Activated CD4-positive, alpha-beta memory T cell treated with anti-CD3 and anti-CD28 coated beads, Interleukin-2, amount 10 ng/mL, durations not matched to agents 7 days and 5 days (primary cell): ENCODE measurements at regions not wholly inside any gene's neighbourhood (a gene's known extent, or its start where the extent isn't known, plus 50 kb on each side); places are given as distances from the start of the nearest gene placed in this dataset.

Source experiments
- CTCF ChIA-PET: fragments of 350-600 bp; sonication (Branson Sonifier 250); formaldehyde crosslinking; loops from one replicate; lab custom pipeline; 2021; ENCODE audit warnings: antibody characterized with exemption, inconsistent platforms; lab: Charles Lee
- POLR2A ChIA-PET: fragments of 350-600 bp; sonication (Branson Sonifier 250); formaldehyde crosslinking; loops from one replicate; lab custom pipeline; 2021; ENCODE audit warnings: antibody characterized with exemption; lab: Charles Lee
- DNase-seq: peaks from one replicate; pipeline ENCODE4 v3.0.0-alpha.2; 2020
- H3K27ac Mint-ChIP-seq: one replicate; pipeline ENCODE4 v1.8.0; 2021; ENCODE audit warnings: mild to moderate bottlenecking, mixed read lengths
- H3K27me3 Mint-ChIP-seq: one replicate; pipeline ENCODE4 v1.8.0; 2021; ENCODE audit warnings: mixed read lengths
- H3K36me3 Mint-ChIP-seq: one replicate; pipeline ENCODE4 v1.8.0; 2021; ENCODE audit warnings: low read depth, mixed read lengths
- H3K4me1 Mint-ChIP-seq: one replicate; pipeline ENCODE4 v1.8.0; 2021; ENCODE audit warnings: mixed read lengths
- H3K4me3 Mint-ChIP-seq: one replicate; pipeline ENCODE4 v1.8.0; 2021; ENCODE audit warnings: mild to moderate bottlenecking, mixed read lengths
- H3K9me3 Mint-ChIP-seq: one replicate; pipeline ENCODE4 v1.8.0; 2021; ENCODE audit warnings: mixed read lengths

DNA sequence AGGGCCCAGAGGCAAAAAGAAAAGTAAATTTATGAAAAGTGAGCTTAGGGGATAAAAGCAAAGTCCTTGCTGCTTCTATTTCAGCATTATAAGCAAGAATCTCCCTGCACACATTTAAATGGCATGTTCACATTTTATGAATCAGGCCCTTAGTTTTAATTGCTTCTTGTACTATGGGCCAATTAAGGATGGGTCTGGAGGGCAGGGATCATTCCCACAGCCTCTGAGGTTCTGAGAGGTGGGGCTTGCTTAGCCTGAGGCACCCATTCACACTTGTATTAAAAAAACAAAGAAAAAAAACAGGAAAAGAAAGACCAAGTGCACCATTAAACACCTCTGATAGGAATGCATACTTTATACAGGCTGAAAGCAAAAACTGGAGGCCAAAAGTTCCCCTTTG lies 565.1 kb downstream of the BCL11A start:
- Mint-ChIP-seq H3K4me1 (no peaks in the 10 kb centered on the region), H3K36me3 (no peaks in the 10 kb centered on the region), H3K9me3 (no peaks in the 10 kb centered on the region), H3K4me3 (no peak overlapping the region), H3K27ac (no peak overlapping the region), H3K27me3 (no peaks in the 10 kb centered on the region)
- DNase-seq: no peak
- ChIA-PET CTCF (interaction anchor here (0.6 kb wide), 1 partner anchor 26 kb away, joined by 3 read pairs; no protein-coding TSS in a partner anchor), POLR2A (no interaction called here)

DNA sequence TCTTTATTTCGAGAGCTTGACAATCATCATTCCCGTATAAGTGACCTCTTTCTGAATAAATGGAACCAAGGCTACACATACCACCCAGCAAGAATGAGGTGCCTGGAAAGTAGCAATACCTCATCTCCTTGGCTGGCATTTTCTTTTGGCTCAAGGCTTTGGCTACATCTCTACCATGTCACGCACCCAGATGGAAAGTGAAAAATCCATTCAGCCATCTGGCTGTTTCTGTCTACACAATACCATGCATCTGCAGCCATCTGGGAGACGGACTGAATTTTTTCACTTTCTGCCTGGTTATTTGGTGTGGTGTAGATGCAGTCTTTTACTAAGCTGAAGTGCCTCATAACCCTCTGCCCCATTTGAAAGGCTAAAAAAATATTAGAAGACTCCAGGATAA lies 566.9 kb downstream of the BCL11A start:
- H3K27me3 Mint-ChIP-seq: no peaks in the 10 kb centered on the region
- H3K4me1 Mint-ChIP-seq: no peaks in the 10 kb centered on the region
- H3K4me3 Mint-ChIP-seq: no peak overlapping the region
- no peak overlapping the region for H3K27ac Mint-ChIP-seq
- ChIA-PET CTCF (no interaction called here), POLR2A (no interaction called here)
- H3K36me3 Mint-ChIP-seq: no peaks in the 10 kb centered on the region
- H3K9me3 Mint-ChIP-seq: no peaks in the 10 kb centered on the region
- DNase-seq: no peak

GRCh38 chr2:59985923-59986322 lies 567.5 kb downstream of the BCL11A start:
- no peaks in the 10 kb centered on the region for H3K27me3 Mint-ChIP-seq
- POLR2A ChIA-PET: no interaction called here
- no peak overlapping the region for H3K27ac Mint-ChIP-seq
- no peaks in the 10 kb centered on the region for H3K9me3 Mint-ChIP-seq
- DNase-seq: no peak
- H3K4me3 Mint-ChIP-seq: no peak overlapping the region
- H3K36me3 Mint-ChIP-seq: no peaks in the 10 kb centered on the region
- H3K4me1 Mint-ChIP-seq: no peaks in the 10 kb centered on the region
- CTCF ChIA-PET: no interaction called here

- ChIA-PET CTCF (no interaction called here), POLR2A (no interaction called here)
- H3K36me3 Mint-ChIP-seq: no peaks in the 10 kb centered on the region
- H3K4me3 Mint-ChIP-seq: no peak overlapping the region
- H3K27ac Mint-ChIP-seq: no peak overlapping the region
- H3K9me3 Mint-ChIP-seq: no peaks in the 10 kb centered on the region
- H3K4me1 Mint-ChIP-seq: no peaks in the 10 kb centered on the region
- no peak for DNase-seq
- H3K27me3 Mint-ChIP-seq: no peaks in the 10 kb centered on the region
These were observed 579.2 kb downstream of the BCL11A start for GRCh38 chr2:59974051-59974766.

- H3K27ac Mint-ChIP-seq: no peak overlapping the region
- H3K4me3 Mint-ChIP-seq: no peak overlapping the region
- ChIA-PET CTCF (no interaction called here), POLR2A (no interaction called here)
- H3K27me3 Mint-ChIP-seq: no peaks in the 10 kb centered on the region
- H3K9me3 Mint-ChIP-seq: no peaks in the 10 kb centered on the region
- no peaks in the 10 kb centered on the region for H3K4me1 Mint-ChIP-seq
- no peak for DNase-seq
- no peaks in the 10 kb centered on the region for H3K36me3 Mint-ChIP-seq
These were observed 584.3 kb downstream of the BCL11A start for GRCh38 chr2:59969161-59969560.

GRCh38 chr2:59968441-59968840 lies 585.0 kb downstream of the BCL11A start:
- Mint-ChIP-seq H3K27me3 (no peaks in the 10 kb centered on the region), H3K4me1 (no peaks in the 10 kb centered on the region), H3K9me3 (no peaks in the 10 kb centered on the region), H3K36me3 (no peaks in the 10 kb centered on the region), H3K4me3 (no peak overlapping the region), H3K27ac (no peak overlapping the region)
- no peak for DNase-seq
- ChIA-PET CTCF (no interaction called here), POLR2A (no interaction called here)

DNA sequence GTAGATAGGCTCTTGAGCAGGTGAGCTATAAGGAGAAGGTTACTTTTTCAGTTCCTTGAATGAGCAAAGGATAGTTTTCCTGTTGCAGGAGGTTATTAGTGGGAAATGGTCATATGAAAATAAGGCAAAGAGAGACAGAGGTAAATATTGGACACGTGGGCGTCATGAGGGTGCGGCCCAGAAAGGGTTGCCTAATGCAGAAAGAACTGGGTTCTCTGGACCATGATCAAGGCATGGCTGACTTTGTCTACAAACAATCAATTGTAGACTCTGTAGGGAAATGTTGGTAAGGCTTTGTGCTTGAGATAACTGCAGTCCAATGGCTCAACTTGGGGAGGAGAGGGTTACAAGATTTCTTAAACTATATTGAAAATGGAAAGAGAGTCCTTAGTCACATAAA lies 585.8 kb downstream of the BCL11A start:
- no peaks in the 10 kb centered on the region for H3K27me3 Mint-ChIP-seq
- POLR2A ChIA-PET: no interaction called here

DNA sequence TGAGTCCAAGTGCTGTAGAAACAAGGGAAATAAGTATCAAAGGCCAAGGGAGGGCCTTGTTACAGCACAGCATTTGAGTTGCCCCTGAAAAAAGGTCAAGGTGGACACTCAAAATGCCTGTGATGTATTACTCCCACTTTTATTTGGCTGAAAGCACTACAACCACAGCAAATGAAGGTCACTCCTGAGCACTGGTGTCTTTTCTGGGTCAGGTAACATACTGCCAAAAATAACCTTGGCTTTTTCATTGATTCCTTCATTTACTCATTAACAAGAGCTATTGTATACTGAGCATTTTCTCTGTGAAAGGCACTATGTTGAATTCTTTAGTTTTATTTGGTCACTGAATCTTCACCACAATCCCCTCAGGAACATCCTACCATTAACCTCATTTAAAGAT lies 590.3 kb downstream of the BCL11A start:
- no peaks in the 10 kb centered on the region for H3K36me3 Mint-ChIP-seq
- ChIA-PET CTCF (interaction anchor here (0.6 to 0.7 kb wide), 2 partner anchors 25 to 700 kb away, joined by 3 read pairs; no protein-coding TSS in a partner anchor), POLR2A (no interaction called here)
- H3K27ac Mint-ChIP-seq: no peak overlapping the region
- no peak for DNase-seq
- no peaks in the 10 kb centered on the region for H3K27me3 Mint-ChIP-seq
- no peaks in the 10 kb centered on the region for H3K9me3 Mint-ChIP-seq
- H3K4me3 Mint-ChIP-seq: no peak overlapping the region
- H3K4me1 Mint-ChIP-seq: no peaks in the 10 kb centered on the region

More for the DNA sequence above, 585.8 kb downstream of the BCL11A start:
- Mint-ChIP-seq H3K36me3 (no peaks in the 10 kb centered on the region), H3K4me1 (no peaks in the 10 kb centered on the region), H3K27ac (no peak overlapping the region), H3K9me3 (no peaks in the 10 kb centered on the region), H3K4me3 (no peak overlapping the region)
- DNase-seq: no peak
- CTCF ChIA-PET: no interaction called here

DNA sequence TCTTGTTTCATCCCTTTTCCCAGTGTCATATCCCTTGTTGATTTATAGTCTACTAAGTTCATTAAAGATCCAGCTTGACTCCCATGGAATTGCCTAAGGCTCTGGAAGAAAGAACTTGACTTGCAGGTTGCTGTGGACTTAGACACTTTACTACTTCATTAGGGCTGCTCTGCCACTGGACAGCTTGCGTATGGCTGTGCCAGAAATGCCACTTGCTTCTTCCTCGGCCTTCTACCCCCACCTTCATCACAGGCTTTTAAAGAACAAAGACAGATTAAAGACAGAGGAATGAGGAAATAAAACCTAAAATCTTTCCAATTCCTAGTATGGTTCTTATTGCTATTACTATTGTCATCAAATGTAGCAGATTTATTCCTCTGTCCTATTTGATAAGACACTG lies 591.7 kb downstream of the BCL11A start:
- Mint-ChIP-seq H3K27ac (no peak overlapping the region), H3K27me3 (no peaks in the 10 kb centered on the region), H3K4me3 (no peak overlapping the region), H3K36me3 (no peaks in the 10 kb centered on the region), H3K9me3 (no peaks in the 10 kb centered on the region), H3K4me1 (no peaks in the 10 kb centered on the region)
- CTCF ChIA-PET: no interaction called here
- DNase-seq: no peak
- POLR2A ChIA-PET: no interaction called here

DNA sequence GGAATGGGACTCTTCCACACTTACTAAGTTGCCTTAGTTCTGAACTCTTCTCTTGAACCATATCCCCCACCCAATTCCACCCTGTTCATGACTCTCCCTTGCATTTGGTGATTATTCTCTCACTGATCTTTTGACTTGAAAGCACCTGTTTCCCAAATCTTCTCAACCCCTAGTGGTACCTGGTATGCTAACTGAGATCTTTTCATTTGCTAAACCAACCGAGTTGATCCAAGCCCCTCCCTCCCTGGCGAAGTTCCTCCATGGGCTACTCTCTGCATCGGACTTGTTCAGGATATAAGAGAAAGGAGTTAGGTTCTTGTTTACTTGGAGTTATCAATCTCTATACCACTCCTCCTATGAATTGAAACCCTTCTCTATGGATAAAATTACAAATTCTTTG lies 593.5 kb downstream of the BCL11A start:
- H3K9me3 Mint-ChIP-seq: no peaks in the 10 kb centered on the region
- DNase-seq: no peak
- H3K27me3 Mint-ChIP-seq: no peaks in the 10 kb centered on the region
- H3K36me3 Mint-ChIP-seq: no peaks in the 10 kb centered on the region
- no peaks in the 10 kb centered on the region for H3K4me1 Mint-ChIP-seq
- H3K4me3 Mint-ChIP-seq: no peak overlapping the region
- CTCF ChIA-PET: no interaction called here
- POLR2A ChIA-PET: no interaction called here
- no peak overlapping the region for H3K27ac Mint-ChIP-seq

GRCh38 chr2:59957504-59957903 lies 596.0 kb downstream of the BCL11A start:
- H3K27ac Mint-ChIP-seq: no peak overlapping the region
- H3K4me3 Mint-ChIP-seq: no peak overlapping the region
- no peak for DNase-seq
- POLR2A ChIA-PET: no interaction called here
- H3K36me3 Mint-ChIP-seq: no peaks in the 10 kb centered on the region
- CTCF ChIA-PET: no interaction called here
- no peaks in the 10 kb centered on the region for H3K9me3 Mint-ChIP-seq
- H3K4me1 Mint-ChIP-seq: no peaks in the 10 kb centered on the region
- H3K27me3 Mint-ChIP-seq: no peaks in the 10 kb centered on the region

DNA sequence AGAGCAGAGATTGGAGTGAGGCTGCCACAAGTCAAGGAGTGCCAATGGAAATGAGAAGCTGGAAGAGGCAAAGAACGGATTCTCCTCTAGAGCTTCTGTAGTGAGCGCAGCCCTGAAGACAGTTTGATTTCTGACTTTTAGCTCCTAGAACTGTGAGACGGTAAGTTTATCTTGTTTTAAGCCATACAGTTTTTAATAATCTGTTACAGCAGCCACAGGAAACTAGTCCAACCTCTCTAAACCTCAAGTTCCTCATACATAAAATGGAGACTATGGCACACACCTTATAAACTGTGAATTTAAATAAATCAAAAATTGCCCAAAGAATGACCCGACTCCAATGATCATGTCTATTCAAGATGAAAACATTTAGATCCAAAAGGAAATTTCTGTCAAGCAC lies 596.5 kb downstream of the BCL11A start:
- Mint-ChIP-seq H3K36me3 (no peaks in the 10 kb centered on the region), H3K9me3 (no peaks in the 10 kb centered on the region), H3K27ac (no peak overlapping the region), H3K4me3 (no peak overlapping the region), H3K27me3 (no peaks in the 10 kb centered on the region), H3K4me1 (no peaks in the 10 kb centered on the region)
- ChIA-PET CTCF (no interaction called here), POLR2A (no interaction called here)
- DNase-seq: no peak

DNA sequence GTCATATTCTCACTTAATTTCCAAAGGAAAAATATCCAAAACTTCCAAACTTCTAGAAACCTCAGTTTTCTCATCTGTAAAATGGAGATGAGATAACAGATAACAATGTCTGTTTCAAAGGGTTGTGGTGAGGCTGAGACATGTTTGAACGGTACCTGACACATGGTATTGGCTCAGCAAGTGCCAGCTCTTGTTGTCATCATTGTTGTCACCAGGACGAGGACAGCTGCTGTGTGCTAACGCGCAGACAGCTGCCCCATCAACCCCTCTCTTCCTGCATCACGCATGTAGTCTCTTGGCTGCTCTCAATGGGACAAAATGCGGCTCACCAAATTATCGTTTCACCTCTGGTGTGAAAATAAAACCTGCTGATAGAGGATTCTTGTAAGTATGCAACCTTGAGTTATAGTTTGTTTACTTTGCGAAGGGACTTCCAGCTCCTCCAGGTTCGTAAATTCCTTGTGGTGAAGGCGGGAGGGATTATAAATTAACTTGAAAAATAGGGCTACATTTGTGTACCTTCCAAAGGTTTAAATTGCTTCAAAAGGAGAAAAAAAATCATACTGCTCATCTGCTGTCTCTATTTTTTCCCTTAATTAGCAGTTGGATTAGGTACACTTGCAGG lies 605.4 kb downstream of the BCL11A start:
- ChIA-PET CTCF (no interaction called here), POLR2A (no interaction called here)
- H3K27me3 Mint-ChIP-seq: no peaks in the 10 kb centered on the region
- H3K9me3 Mint-ChIP-seq: no peaks in the 10 kb centered on the region
- H3K4me1 Mint-ChIP-seq: no peaks in the 10 kb centered on the region
- no peak overlapping the region for H3K27ac Mint-ChIP-seq
- no peak overlapping the region for H3K4me3 Mint-ChIP-seq
- no peaks in the 10 kb centered on the region for H3K36me3 Mint-ChIP-seq
- DNase-seq: no peak

DNA sequence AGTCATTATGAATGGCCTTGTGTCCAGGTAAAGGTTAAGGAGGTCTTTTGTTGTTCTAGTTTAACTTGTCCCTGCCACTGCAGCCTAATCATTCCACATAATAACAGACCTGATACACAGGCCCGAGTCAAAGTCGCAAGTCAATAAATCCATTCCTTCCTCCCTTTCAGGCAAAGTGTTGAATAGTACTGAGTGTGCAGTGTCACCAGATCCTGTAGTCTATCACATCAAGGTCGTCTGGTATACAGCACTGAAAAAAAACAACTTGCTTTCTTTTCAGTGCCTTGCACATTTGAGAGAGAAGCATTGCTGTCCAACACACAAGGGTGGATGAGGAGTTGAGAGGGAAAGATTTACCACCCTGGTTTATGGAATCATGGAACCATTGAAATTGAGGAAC lies 606.2 kb downstream of the BCL11A start:
- H3K4me1 Mint-ChIP-seq: no peaks in the 10 kb centered on the region
- CTCF ChIA-PET: no interaction called here

More for the DNA sequence above, 606.2 kb downstream of the BCL11A start:
- H3K36me3 Mint-ChIP-seq: no peaks in the 10 kb centered on the region
- no peaks in the 10 kb centered on the region for H3K27me3 Mint-ChIP-seq
- no peaks in the 10 kb centered on the region for H3K9me3 Mint-ChIP-seq
- POLR2A ChIA-PET: no interaction called here
- no peak overlapping the region for H3K27ac Mint-ChIP-seq
- H3K4me3 Mint-ChIP-seq: no peak overlapping the region
- DNase-seq: no peak
